ENCODE measurements at regions not wholly inside any gene's neighbourhood (a gene's known extent, or its start where the extent isn't known, plus 50 kb on each side); places are given as distances from the start of the nearest gene placed in this dataset.

- no peak for TF ChIP-seq CTCF (IDR thresholded peaks at IDR 0.05)
- no peak for TF ChIP-seq POLR2A (IDR thresholded peaks at IDR 0.05)
Observed at GRCh38 chr2:149709496-149710263, 122.1 kb upstream of the MMADHC start.
